ENCODE measurements at regions not wholly inside any gene's neighbourhood (a gene's known extent, or its start where the extent isn't known, plus 50 kb on each side); places are given as distances from the start of the nearest gene placed in this dataset.
A peak's percentile ranks its signal among the peaks of the same experiment; 100 is the strongest.

DNA sequence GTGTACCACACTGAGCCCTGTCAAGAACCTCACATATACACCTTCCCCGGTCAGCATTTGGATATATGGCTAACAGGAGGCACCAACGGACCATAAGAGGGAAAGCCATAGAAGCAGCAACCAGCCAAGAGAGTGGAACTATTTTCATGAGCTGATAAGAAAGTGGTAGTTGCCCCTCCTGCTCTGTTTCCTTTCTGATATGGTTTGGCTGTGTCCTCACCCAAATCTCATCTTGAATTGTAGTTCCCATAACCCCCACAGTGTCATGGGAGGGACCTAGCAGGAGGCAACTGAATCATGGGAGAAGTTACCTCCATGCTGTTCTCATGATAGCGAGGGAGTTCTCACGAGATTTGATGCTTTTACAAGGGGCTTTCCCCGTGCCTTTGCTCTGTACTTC is 366.1 kb upstream of the DAB1 start:
- H3K27me3 ChIP-seq (ENCODE audit: control insufficient read depth in 2 of 2, insufficient read depth in 2 of 2, low read length in 2 of 2), result no peaks in the 10 kb centered on the region
- H3K4me1 ChIP-seq (ENCODE audit: control insufficient read depth in 1 of 2, insufficient read depth in 2 of 2, low read length in 2 of 2), result no peaks in the 10 kb centered on the region
- Mint-ChIP-seq H3K4me1 (no peaks in the 10 kb centered on the region), H3K36me3 (no peaks in the 10 kb centered on the region), H3K27me3 (ENCODE audit: low read depth in 3 of 3) (peaks cover 0 to 3% (median 0%) of the 10 kb centered on the region in 3 donors), H3K9me3 (peaks cover 0 to 9% (median 2%) of the 10 kb centered on the region in 7 donors), H3K27ac (peak overlapping the region in 1 of 7 donors; percentile 22), H3K4me3 (no peak overlapping the region)
- 92% methylated on average over 3 of the region's 5 CpGs for WGBS (ENCODE audit: insufficient coverage)
- H3K36me3 ChIP-seq (replicated peaks in 1 of 2; ENCODE audit: control insufficient read depth in 1 of 2, insufficient read depth in 2 of 2, low read length in 2 of 2), result no peaks in the 10 kb centered on the region
- no peaks in the 10 kb centered on the region for H4K20me1 ChIP-seq (ENCODE audit: insufficient read depth, low read length)
- H3K4me2 ChIP-seq (replicated peaks; ENCODE audit: extremely low read depth, low read length, poor library complexity, severe bottlenecking), result no peak overlapping the region
- no peak for TF ChIP-seq CTCF (IDR thresholded peaks at IDR 0.05)
- intact Hi-C loops (cut with micrococcal nuclease), result no loop called here
- H3K4me3 ChIP-seq (replicated peaks in 1 of 3; ENCODE audit: low read depth in 2 of 3, low read length in 3 of 3), result no peak overlapping the region
- H2AFZ ChIP-seq (ENCODE audit: insufficient read depth, low read depth, low read length, poor library complexity, severe bottlenecking), result no peak overlapping the region
- no peaks in the 10 kb centered on the region for H3K9me3 ChIP-seq (replicated peaks in 1 of 2; ENCODE audit: control insufficient read depth in 1 of 2, insufficient read depth in 1 of 2, low read length in 2 of 2)
- no peak for DNase-seq
- no peak overlapping the region for H3K9ac ChIP-seq (ENCODE audit: insufficient read depth, low read length, poor library complexity, severe bottlenecking)
- no peaks in the 10 kb centered on the region for H3K79me2 ChIP-seq (ENCODE audit: insufficient read depth, low read length)
- no peak overlapping the region for H3K27ac ChIP-seq (ENCODE audit: low read depth in 1 of 2, low read length in 2 of 2)

GRCh38 chr1:57788313-57788712 is 364.5 kb upstream of the DAB1 start:
- no peak overlapping the region for H3K9ac ChIP-seq (ENCODE audit: insufficient read depth, low read length, poor library complexity, severe bottlenecking)
- no peak overlapping the region for H3K27ac Mint-ChIP-seq
- intact Hi-C loops (cut with micrococcal nuclease), result no loop called here
- no peaks in the 10 kb centered on the region for H3K36me3 ChIP-seq (replicated peaks in 1 of 2; ENCODE audit: control insufficient read depth in 1 of 2, insufficient read depth in 2 of 2, low read length in 2 of 2)
- no peaks in the 10 kb centered on the region for H3K9me3 ChIP-seq (replicated peaks in 1 of 2; ENCODE audit: control insufficient read depth in 1 of 2, insufficient read depth in 1 of 2, low read length in 2 of 2)
- H3K4me3 Mint-ChIP-seq, result no peak overlapping the region
- no peaks in the 10 kb centered on the region for H4K20me1 ChIP-seq (ENCODE audit: insufficient read depth, low read length)
- no peaks in the 10 kb centered on the region for H3K4me1 ChIP-seq (ENCODE audit: control insufficient read depth in 1 of 2, insufficient read depth in 2 of 2, low read length in 2 of 2)
- no peak overlapping the region for H3K4me3 ChIP-seq (replicated peaks in 1 of 3; ENCODE audit: low read depth in 2 of 3, low read length in 3 of 3)
- WGBS (ENCODE audit: insufficient coverage), result no CpG with 5 or more reads among the region's 1 CpG
- no peak overlapping the region for H2AFZ ChIP-seq (ENCODE audit: insufficient read depth, low read depth, low read length, poor library complexity, severe bottlenecking)
- H3K27me3 Mint-ChIP-seq (ENCODE audit: low read depth in 3 of 3), result no peaks in the 10 kb centered on the region
- DNase-seq, result no peak
- no peaks in the 10 kb centered on the region for H3K27me3 ChIP-seq (ENCODE audit: control insufficient read depth in 2 of 2, insufficient read depth in 2 of 2, low read length in 2 of 2)
- no peak overlapping the region for H3K27ac ChIP-seq (ENCODE audit: low read depth in 1 of 2, low read length in 2 of 2)
- H3K36me3 Mint-ChIP-seq, result no peaks in the 10 kb centered on the region
- H3K79me2 ChIP-seq (ENCODE audit: insufficient read depth, low read length), result no peaks in the 10 kb centered on the region
- H3K9me3 Mint-ChIP-seq, result peaks cover 0 to 9% (median 2%) of the 10 kb centered on the region in 7 donors
- no peak overlapping the region for H3K4me2 ChIP-seq (replicated peaks; ENCODE audit: extremely low read depth, low read length, poor library complexity, severe bottlenecking)
- no peaks in the 10 kb centered on the region for H3K4me1 Mint-ChIP-seq
- TF ChIP-seq CTCF (IDR thresholded peaks at IDR 0.05), result no peak
